Immature natural killer cell (primary cell): ENCODE measurements at regions not wholly inside any gene's neighbourhood (a gene's known extent, or its start where the extent isn't known, plus 50 kb on each side); places are given as distances from the start of the nearest gene placed in this dataset.
"Not testable (repeated sequence)": the region's sequence is repeated elsewhere in the genome, so short reads cannot be mapped to it uniquely, and the experiment has no call there.

Source experiments
- DNase-seq, 3 donors: peaks; one replicate each; pipeline ENCODE4 v3.0.0; 2022; ENCODE audit warnings: mixed read lengths in 1 of 3
- H3K27ac Mint-ChIP-seq, 6 donors: one replicate each; pipeline ENCODE4 v1.8.0; 2020; ENCODE audit warnings: mixed read lengths in 6 of 6, mild to moderate bottlenecking in 5 of 6, inconsistent platforms in 4 of 6, moderate library complexity in 3 of 6
- H3K27me3 Mint-ChIP-seq, 3 donors: one replicate each; pipeline ENCODE4 v1.8.0; 2020 to 2021; ENCODE audit warnings: low read depth in 3 of 3, mild to moderate bottlenecking in 3 of 3, mixed read lengths in 3 of 3, moderate library complexity in 3 of 3, inconsistent platforms in 1 of 3
- H3K36me3 Mint-ChIP-seq, 3 donors: one replicate each; pipeline ENCODE4 v1.8.0; 2020; ENCODE audit warnings: mixed read lengths in 3 of 3, inconsistent platforms in 2 of 3, mild to moderate bottlenecking in 2 of 3
- H3K4me1 Mint-ChIP-seq, 2 donors: one replicate each; pipeline ENCODE4 v1.8.0; 2020; ENCODE audit warnings: inconsistent platforms in 2 of 2, mild to moderate bottlenecking in 2 of 2, mixed read lengths in 2 of 2, moderate library complexity in 1 of 2
- H3K4me3 Mint-ChIP-seq, 5 donors: one replicate each; pipeline ENCODE4 v1.8.0; 2020; ENCODE audit warnings: mild to moderate bottlenecking in 5 of 5, mixed read lengths in 5 of 5, inconsistent platforms in 3 of 5, moderate library complexity in 3 of 5
- H3K9me3 Mint-ChIP-seq, 6 donors: one replicate each; pipeline ENCODE4 v1.8.0; 2020; ENCODE audit warnings: mild to moderate bottlenecking in 6 of 6, mixed read lengths in 6 of 6, inconsistent platforms in 4 of 6, moderate library complexity in 3 of 6

GRCh38 chr7:25694699-25695098 lies 457.3 kb upstream of the NFE2L3 start:
- H3K27ac Mint-ChIP-seq = no peak overlapping the region
- peaks cover 0 to 2% (median under 1%) of the 10 kb centered on the region in 6 donors for H3K9me3 Mint-ChIP-seq
- H3K27me3 Mint-ChIP-seq = peaks cover 0 to 2% (median 2%) of the 10 kb centered on the region in 3 donors
- H3K4me1 Mint-ChIP-seq = no peaks in the 10 kb centered on the region
- no peak for DNase-seq
- H3K4me3 Mint-ChIP-seq = no peak overlapping the region
- no peaks in the 10 kb centered on the region for H3K36me3 Mint-ChIP-seq

- no peak overlapping the region for H3K4me3 Mint-ChIP-seq
- H3K36me3 Mint-ChIP-seq = no peaks in the 10 kb centered on the region
- H3K9me3 Mint-ChIP-seq = peaks cover 0 to 2% (median under 1%) of the 10 kb centered on the region in 6 donors
- no peaks in the 10 kb centered on the region for H3K4me1 Mint-ChIP-seq
- H3K27me3 Mint-ChIP-seq = peaks cover 0 to 4% (median 2%) of the 10 kb centered on the region in 3 donors
- no peak for DNase-seq
- H3K27ac Mint-ChIP-seq = no peak overlapping the region
Observed at GRCh38 chr7:25696571-25696970, 455.4 kb upstream of the NFE2L3 start.

GRCh38 chr7:25698451-25699113 lies 453.4 kb upstream of the NFE2L3 start:
- no peak overlapping the region for H3K27ac Mint-ChIP-seq
- H3K27me3 Mint-ChIP-seq = peaks cover 0 to 4% (median 2%) of the 10 kb centered on the region in 3 donors
- no peaks in the 10 kb centered on the region for H3K36me3 Mint-ChIP-seq
- no peak for DNase-seq
- no peaks in the 10 kb centered on the region for H3K4me1 Mint-ChIP-seq
- H3K4me3 Mint-ChIP-seq = no peak overlapping the region
- H3K9me3 Mint-ChIP-seq = peaks cover 0 to 4% (median 1%) of the 10 kb centered on the region in 6 donors

- H3K4me3 Mint-ChIP-seq, DNase-seq, H3K9me3 Mint-ChIP-seq, H3K4me1 Mint-ChIP-seq, H3K36me3 Mint-ChIP-seq, H3K27me3 Mint-ChIP-seq, H3K27ac Mint-ChIP-seq: not testable (repeated sequence)
Observed at GRCh38 chr7:25700141-25700540, 451.9 kb upstream of the NFE2L3 start.

DNA sequence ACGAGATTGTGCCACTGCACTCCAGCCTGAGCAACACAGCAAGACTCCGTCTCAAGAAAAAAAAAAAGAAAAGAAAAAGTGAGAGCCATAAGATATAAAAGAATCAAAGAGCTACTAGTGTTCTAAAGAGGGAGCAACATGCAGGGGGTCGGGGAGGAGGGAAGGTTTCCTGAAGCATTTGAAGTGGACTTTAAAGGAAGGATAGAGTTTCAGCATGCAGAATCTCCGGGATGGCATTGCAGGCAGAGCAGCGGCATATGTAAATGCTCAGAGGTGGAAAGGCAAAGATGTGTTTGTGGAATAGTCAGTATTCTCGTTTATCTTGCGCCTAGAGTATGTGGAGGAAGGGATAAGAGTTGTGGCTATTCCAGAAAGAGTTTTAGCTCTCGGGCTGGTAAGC lies 447.6 kb upstream of the NFE2L3 start:
- Mint-ChIP-seq H3K4me3 (no peak overlapping the region), H3K4me1 (no peaks in the 10 kb centered on the region), H3K27ac (no peak overlapping the region), H3K36me3 (no peaks in the 10 kb centered on the region), H3K9me3 (peaks cover 0 to 4% (median 0%) of the 10 kb centered on the region in 6 donors), H3K27me3 (peaks cover 0 to 4% (median 3%) of the 10 kb centered on the region in 3 donors)
- DNase-seq = no peak

- Mint-ChIP-seq H3K9me3 (peaks cover 0 to 3% (median 0%) of the 10 kb centered on the region in 6 donors), H3K36me3 (no peaks in the 10 kb centered on the region), H3K27ac (no peak overlapping the region), H3K27me3 (peaks cover 0 to 4% (median 2%) of the 10 kb centered on the region in 3 donors), H3K4me3 (no peak overlapping the region), H3K4me1 (no peaks in the 10 kb centered on the region)
- DNase-seq = no peak
Observed at GRCh38 chr7:25706764-25707163, 445.2 kb upstream of the NFE2L3 start.

GRCh38 chr7:25707768-25708620 lies 444.0 kb upstream of the NFE2L3 start:
- Mint-ChIP-seq H3K4me1 (no peaks in the 10 kb centered on the region), H3K4me3 (no peak overlapping the region), H3K9me3 (no peaks in the 10 kb centered on the region), H3K36me3 (no peaks in the 10 kb centered on the region), H3K27me3 (peaks cover 0 to 4% (median 2%) of the 10 kb centered on the region in 3 donors), H3K27ac (no peak overlapping the region)
- no peak for DNase-seq

DNA sequence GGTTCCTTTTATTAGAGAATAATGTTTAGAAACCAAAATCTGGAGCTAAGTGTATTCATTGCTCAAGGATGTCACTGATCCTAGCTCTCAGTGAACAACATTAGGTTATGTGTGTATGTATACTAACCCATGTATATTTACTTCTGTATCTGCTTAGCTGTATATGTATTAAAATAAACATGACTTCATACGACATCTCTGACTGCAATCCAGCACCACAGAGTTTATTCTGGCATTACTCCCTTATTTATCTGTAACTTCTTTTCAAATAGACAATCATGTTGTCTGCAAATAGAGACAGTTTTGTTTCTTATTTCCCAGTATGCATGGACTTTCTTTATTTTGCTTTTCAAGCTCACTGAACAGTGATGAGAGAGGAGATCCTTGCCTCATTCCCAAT lies 441.0 kb upstream of the NFE2L3 start:
- Mint-ChIP-seq H3K36me3 (no peaks in the 10 kb centered on the region), H3K4me1 (no peaks in the 10 kb centered on the region), H3K9me3 (no peaks in the 10 kb centered on the region), H3K4me3 (no peak overlapping the region), H3K27ac (no peak overlapping the region), H3K27me3 (peaks cover 3 to 4% (median 4%) of the 10 kb centered on the region in 3 donors)
- DNase-seq = no peak

DNA sequence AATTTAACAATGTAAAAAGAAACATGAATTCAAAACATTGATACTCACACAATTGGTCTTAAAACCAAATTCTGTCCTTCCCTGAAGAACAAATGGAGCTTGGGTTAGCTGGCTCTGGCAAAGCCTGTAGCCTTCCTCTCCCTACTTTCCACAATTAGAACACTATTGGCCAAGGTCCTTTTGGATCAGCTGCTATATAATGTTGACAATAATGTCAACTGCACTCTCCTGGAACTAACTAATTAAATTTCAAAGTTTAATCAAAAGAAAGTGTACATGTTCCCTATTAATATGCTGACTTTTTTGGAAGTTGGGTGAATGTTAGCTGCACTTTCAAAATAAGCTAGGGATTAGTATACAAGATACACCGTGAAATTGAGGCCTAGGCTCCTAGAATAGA lies 440.1 kb upstream of the NFE2L3 start:
- no peak for DNase-seq
- Mint-ChIP-seq H3K36me3 (no peaks in the 10 kb centered on the region), H3K4me1 (no peaks in the 10 kb centered on the region)

DNA sequence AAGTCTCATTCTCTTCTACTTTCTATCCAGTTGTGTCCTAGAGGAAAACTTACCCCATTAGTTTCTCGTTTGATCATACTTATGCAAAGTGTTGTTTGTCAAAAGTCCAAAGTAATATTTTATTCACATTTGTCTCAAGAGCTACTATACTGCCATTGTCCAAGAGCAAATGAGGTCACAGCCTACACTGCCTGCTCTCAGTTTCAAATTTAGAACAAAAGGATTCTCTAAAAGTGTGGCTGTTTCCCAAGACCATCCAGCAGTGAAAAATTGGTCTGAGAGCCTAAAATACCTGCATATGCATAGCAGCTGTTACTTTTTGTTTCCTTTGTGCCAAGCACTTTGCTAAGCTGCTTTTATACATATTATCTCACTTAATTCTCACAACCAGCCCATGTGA lies 439.5 kb upstream of the NFE2L3 start:
- Mint-ChIP-seq H3K9me3 (no peaks in the 10 kb centered on the region), H3K36me3 (no peaks in the 10 kb centered on the region), H3K27ac (no peak overlapping the region), H3K27me3 (peaks cover 3 to 6% (median 4%) of the 10 kb centered on the region in 3 donors), H3K4me1 (no peaks in the 10 kb centered on the region), H3K4me3 (no peak overlapping the region)
- no peak for DNase-seq

More for the DNA sequence above, 440.1 kb upstream of the NFE2L3 start:
- Mint-ChIP-seq H3K27me3 (peaks cover 3 to 6% (median 4%) of the 10 kb centered on the region in 3 donors), H3K4me3 (no peak overlapping the region), H3K27ac (no peak overlapping the region), H3K9me3 (no peaks in the 10 kb centered on the region)

DNA sequence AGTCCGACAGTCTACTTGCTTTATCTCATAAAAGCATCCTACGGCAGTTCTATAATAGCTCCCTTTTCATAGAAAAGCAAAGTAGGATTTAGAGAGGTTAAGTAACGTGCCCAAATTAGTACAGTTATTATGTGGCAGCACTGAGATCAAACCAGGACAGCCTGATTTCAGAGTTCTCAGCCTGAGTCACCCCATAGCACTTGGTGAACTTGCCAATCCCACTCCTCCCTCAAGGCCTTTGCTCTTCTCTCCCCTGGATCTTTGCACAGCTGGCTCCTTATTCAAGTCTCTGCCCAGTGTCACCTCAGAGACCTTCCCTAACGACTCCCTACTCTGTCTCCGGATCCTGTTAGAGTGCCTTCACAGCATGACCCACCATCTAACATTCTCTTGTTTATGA lies 438.0 kb upstream of the NFE2L3 start:
- DNase-seq = no peak
- Mint-ChIP-seq H3K9me3 (no peaks in the 10 kb centered on the region), H3K36me3 (no peaks in the 10 kb centered on the region), H3K4me3 (no peak overlapping the region), H3K27ac (no peak overlapping the region), H3K4me1 (no peaks in the 10 kb centered on the region), H3K27me3 (peaks cover 5 to 6% (median 6%) of the 10 kb centered on the region in 3 donors)

- Mint-ChIP-seq H3K27ac (no peak overlapping the region), H3K4me3 (no peak overlapping the region), H3K36me3 (no peaks in the 10 kb centered on the region), H3K27me3 (peaks cover 5 to 12% (median 5%) of the 10 kb centered on the region in 3 donors), H3K9me3 (peaks cover 0 to 3% (median 0%) of the 10 kb centered on the region in 6 donors), H3K4me1 (no peaks in the 10 kb centered on the region)
- DNase-seq = no peak
Observed at GRCh38 chr7:25716421-25716820, 435.6 kb upstream of the NFE2L3 start.

GRCh38 chr7:25718596-25718995 lies 433.4 kb upstream of the NFE2L3 start:
- peaks cover 5 to 12% (median 5%) of the 10 kb centered on the region in 3 donors for H3K27me3 Mint-ChIP-seq
- no peak overlapping the region for H3K4me3 Mint-ChIP-seq
- H3K36me3 Mint-ChIP-seq = no peaks in the 10 kb centered on the region
- no peak for DNase-seq
- peaks cover 0 to 3% (median 0%) of the 10 kb centered on the region in 6 donors for H3K9me3 Mint-ChIP-seq
- H3K27ac Mint-ChIP-seq = no peak overlapping the region
- no peaks in the 10 kb centered on the region for H3K4me1 Mint-ChIP-seq

- H3K27me3 Mint-ChIP-seq = peaks cover 4 to 12% (median 5%) of the 10 kb centered on the region in 3 donors
- no peak overlapping the region for H3K4me3 Mint-ChIP-seq
- no peak overlapping the region for H3K27ac Mint-ChIP-seq
Observed at GRCh38 chr7:25719190-25719896, 432.7 kb upstream of the NFE2L3 start.

More at GRCh38 chr7:25719190-25719896, 432.7 kb upstream of the NFE2L3 start:
- Mint-ChIP-seq H3K36me3 (no peaks in the 10 kb centered on the region), H3K9me3 (peaks cover 0 to 3% (median 0%) of the 10 kb centered on the region in 6 donors), H3K4me1 (no peaks in the 10 kb centered on the region)
- no peak for DNase-seq
